CD4-positive, alpha-beta memory T cell (primary cell): ENCODE measurements at regions not wholly inside any gene's neighbourhood (a gene's known extent, or its start where the extent isn't known, plus 50 kb on each side); places are given as distances from the start of the nearest gene placed in this dataset.
A peak's percentile ranks its signal among the peaks of the same experiment; 100 is the strongest.
"Not testable (repeated sequence)": the region's sequence is repeated elsewhere in the genome, so short reads cannot be mapped to it uniquely, and the experiment has no call there.

Source experiments
- CTCF ChIA-PET: fragments of 350-600 bp; sonication (Branson Sonifier 250); formaldehyde crosslinking; loops from one replicate; lab custom pipeline; 2021; ENCODE audit warnings: inconsistent platforms; ENCODE audit not compliant: partially characterized antibody; lab: Charles Lee
- POLR2A ChIA-PET: fragments of 350-600 bp; sonication (Branson Sonifier 250); formaldehyde crosslinking; loops from one replicate; lab custom pipeline; 2021; ENCODE audit not compliant: partially characterized antibody; lab: Charles Lee
- DNase-seq, 5 donors: peaks; one replicate each; pipeline versions ENCODE4 v3.0.0 to v3.0.0-alpha.2; 2020 to 2022; ENCODE audit warnings: mixed read lengths in 1 of 5
- H3K27ac ChIP-seq: one replicate; pipeline ENCODE4 v1.7.0; 2013; ENCODE audit warnings: low read depth, low read length
- H3K27me3 ChIP-seq: 2 replicates; pipeline ENCODE4 v1.7.0; 2013; ENCODE audit warnings: mild to moderate bottlenecking, low read length, moderate library complexity; ENCODE audit not compliant: insufficient read depth
- H3K36me3 ChIP-seq: 2 replicates; pipeline ENCODE4 v1.7.0; 2013; ENCODE audit warnings: mild to moderate bottlenecking, low read length, moderate library complexity; ENCODE audit not compliant: insufficient read depth
- H3K4me1 ChIP-seq: 2 replicates; pipeline ENCODE4 v1.7.0; 2013; ENCODE audit warnings: mild to moderate bottlenecking, low read length, moderate library complexity; ENCODE audit not compliant: insufficient read depth
- H3K4me3 ChIP-seq, 2 donors: one replicate each; pipeline ENCODE4 v1.7.0; 2013; ENCODE audit warnings: low read length in 2 of 2, mild to moderate bottlenecking in 1 of 2
- H3K9me3 ChIP-seq, 2 donors: one replicate each; pipeline ENCODE4 v1.7.0; 2013; ENCODE audit warnings: low read length in 2 of 2, control low read depth in 1 of 2; ENCODE audit not compliant: control insufficient read depth in 1 of 2
- H3K27ac Mint-ChIP-seq, 7 donors: one replicate each; pipeline ENCODE4 v1.8.0; 2020 to 2021; ENCODE audit warnings: mixed read lengths in 7 of 7, mild to moderate bottlenecking in 6 of 7, inconsistent platforms in 3 of 7, moderate library complexity in 3 of 7
- H3K27me3 Mint-ChIP-seq, 2 donors: one replicate each; pipeline ENCODE4 v1.8.0; 2020 to 2021; ENCODE audit warnings: mixed read lengths in 2 of 2
- H3K36me3 Mint-ChIP-seq, 2 donors: one replicate each; pipeline ENCODE4 v1.8.0; 2020 to 2021; ENCODE audit warnings: mixed read lengths in 2 of 2, inconsistent platforms in 1 of 2, mild to moderate bottlenecking in 1 of 2
- H3K4me1 Mint-ChIP-seq, 4 donors: one replicate each; pipeline ENCODE4 v1.8.0; 2020 to 2021; ENCODE audit warnings: mixed read lengths in 4 of 4, mild to moderate bottlenecking in 1 of 4
- H3K4me3 Mint-ChIP-seq, 8 donors: one replicate each; pipeline ENCODE4 v1.8.0; 2020 to 2021; ENCODE audit warnings: mixed read lengths in 8 of 8, mild to moderate bottlenecking in 7 of 8, moderate library complexity in 6 of 8, inconsistent platforms in 3 of 8
- H3K9me3 Mint-ChIP-seq, 8 donors: one replicate each; pipeline ENCODE4 v1.8.0; 2020 to 2021; ENCODE audit warnings: mixed read lengths in 8 of 8, mild to moderate bottlenecking in 5 of 8, inconsistent platforms in 3 of 8, moderate library complexity in 1 of 8
- intact Hi-C: fragments of 100-400 bp; cut with micrococcal nuclease; formaldehyde crosslinking; loops from one replicate; pipeline ENCODE4 v1.15.1; 2023

DNA sequence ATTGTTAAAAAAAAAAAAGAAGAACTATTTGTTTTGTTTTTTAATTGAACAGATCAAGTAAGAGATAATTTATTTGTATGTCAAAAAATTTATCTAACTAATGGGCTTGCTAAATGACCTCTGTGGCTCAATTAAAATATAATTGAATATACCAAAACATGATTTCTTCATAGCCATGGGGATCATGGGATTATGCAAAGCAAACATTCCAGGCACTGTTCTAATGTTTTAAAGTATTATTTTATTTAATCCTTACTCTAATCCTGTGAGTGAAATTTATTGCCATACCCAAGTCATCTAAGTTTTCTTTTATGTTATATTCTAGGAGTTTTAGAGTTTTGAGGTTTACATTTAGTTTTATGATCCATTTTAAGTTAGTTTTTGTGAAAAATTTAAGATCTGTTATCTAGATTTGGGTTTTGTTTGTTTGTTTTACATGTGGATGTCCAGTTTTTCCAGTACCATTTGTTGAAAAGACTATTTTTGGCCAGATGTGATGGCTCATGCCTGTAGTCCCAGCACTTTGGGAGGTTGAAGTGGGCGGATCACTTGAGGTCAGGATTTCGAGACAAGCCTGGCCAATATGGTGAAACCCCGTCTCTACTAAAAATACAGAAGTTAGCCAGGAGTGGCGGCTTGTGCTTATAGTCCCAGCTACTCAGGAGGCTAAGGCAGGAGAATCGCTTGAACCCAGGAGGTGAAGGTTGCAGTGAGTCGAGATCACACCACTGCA lies 52.3 kb upstream of the CNOT10 start:
- H3K4me1 Mint-ChIP-seq, result no peaks in the 10 kb centered on the region
- H3K27ac Mint-ChIP-seq, result peak overlapping the region in 1 of 7 donors; percentile 55
- no peaks in the 10 kb centered on the region for H3K36me3 Mint-ChIP-seq
- H3K27me3 Mint-ChIP-seq, result peaks cover 5 to 14% of the 10 kb centered on the region in 2 donors
- no peak overlapping the region for H3K4me3 Mint-ChIP-seq
- no peak for DNase-seq
- POLR2A ChIA-PET, result no interaction called here
- CTCF ChIA-PET, result no interaction called here
- H3K27ac ChIP-seq, result no peak overlapping the region
- intact Hi-C loops, result no loop called here
- H3K36me3 ChIP-seq, result no peaks in the 10 kb centered on the region
- no peaks in the 10 kb centered on the region for H3K4me1 ChIP-seq
- H3K27me3 ChIP-seq, result no peaks in the 10 kb centered on the region
- H3K9me3 ChIP-seq, result no peaks in the 10 kb centered on the region
- H3K4me3 ChIP-seq, result no peak overlapping the region
- peaks cover 0 to 3% (median 0%) of the 10 kb centered on the region in 8 donors for H3K9me3 Mint-ChIP-seq

GRCh38 chr3:32630266-32630665 lies 54.7 kb upstream of the CNOT10 start:
- ChIA-PET POLR2A (no interaction called here), CTCF (no interaction called here)
- no peaks in the 10 kb centered on the region for H3K4me1 Mint-ChIP-seq
- Histone ChIP-seq H3K4me1 (no peaks in the 10 kb centered on the region), H3K27me3 (no peaks in the 10 kb centered on the region), H3K27ac (no peak overlapping the region), H3K36me3 (no peaks in the 10 kb centered on the region), H3K4me3 (no peak overlapping the region), H3K9me3 (no peaks in the 10 kb centered on the region)
- DNase-seq, result no peak
- peaks cover 0 to 3% (median 0%) of the 10 kb centered on the region in 8 donors for H3K9me3 Mint-ChIP-seq
- intact Hi-C loops, result no loop called here
- H3K36me3 Mint-ChIP-seq, result no peaks in the 10 kb centered on the region
- H3K27me3 Mint-ChIP-seq, result peaks cover 4 to 12% of the 10 kb centered on the region in 2 donors
- H3K27ac Mint-ChIP-seq, result no peak overlapping the region
- no peak overlapping the region for H3K4me3 Mint-ChIP-seq

DNA sequence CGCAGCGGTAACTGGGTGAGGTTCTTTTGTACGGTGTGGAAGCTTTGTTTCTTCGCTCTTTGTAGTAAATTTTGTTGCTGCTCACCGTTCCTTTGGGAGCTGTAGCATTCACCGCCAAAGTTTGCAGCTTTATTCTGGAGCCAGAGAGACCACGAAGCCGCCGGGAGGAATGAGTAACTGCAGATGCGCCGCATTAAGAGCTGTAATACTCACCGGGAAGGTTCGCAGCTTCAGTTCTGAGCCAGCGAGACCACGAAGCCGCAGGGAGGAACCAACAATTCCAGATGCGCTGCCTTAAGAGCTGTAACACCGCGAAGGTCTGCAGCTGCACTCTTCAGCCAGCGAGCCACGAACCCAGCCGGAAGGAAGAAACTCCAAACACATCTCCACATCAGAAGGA lies 56.0 kb upstream of the DYNC1LI1 start:
- ChIA-PET POLR2A (no interaction called here), CTCF (no interaction called here)
- Mint-ChIP-seq H3K36me3 (no peaks in the 10 kb centered on the region), H3K9me3 (peaks cover 0 to 2% (median 0%) of the 10 kb centered on the region in 8 donors), H3K27me3 (peaks cover 6 to 12% of the 10 kb centered on the region in 2 donors), H3K4me1 (no peaks in the 10 kb centered on the region), H3K27ac (no peak overlapping the region), H3K4me3 (no peak overlapping the region)
- intact Hi-C loops, result no loop called here
- H3K4me1 ChIP-seq, result no peaks in the 10 kb centered on the region
- H3K36me3 ChIP-seq, result no peaks in the 10 kb centered on the region
- no peak overlapping the region for H3K27ac ChIP-seq
- no peaks in the 10 kb centered on the region for H3K27me3 ChIP-seq
- no peaks in the 10 kb centered on the region for H3K9me3 ChIP-seq
- DNase-seq, result no peak
- H3K4me3 ChIP-seq, result no peak overlapping the region

GRCh38 chr3:32625543-32626176 lies 55.0 kb upstream of the DYNC1LI1 start:
- H3K36me3 Mint-ChIP-seq, H3K27me3 Mint-ChIP-seq, H3K4me1 Mint-ChIP-seq, H3K27me3 ChIP-seq, intact Hi-C loops, DNase-seq, H3K27ac ChIP-seq, H3K9me3 ChIP-seq, H3K4me3 Mint-ChIP-seq, H3K4me1 ChIP-seq, POLR2A ChIA-PET, H3K4me3 ChIP-seq, H3K9me3 Mint-ChIP-seq, H3K27ac Mint-ChIP-seq, H3K36me3 ChIP-seq: not testable (repeated sequence)
- CTCF ChIA-PET, result interaction anchor here (0.6 kb wide), 1 partner anchor 41 kb away, joined by 3 read pairs; no protein-coding TSS in a partner anchor

GRCh38 chr3:32623532-32623931 lies 52.9 kb upstream of the DYNC1LI1 start:
- H3K4me3 Mint-ChIP-seq, result no peak overlapping the region
- no peak overlapping the region for H3K27ac ChIP-seq
- ChIA-PET CTCF (interaction anchor here (1.2 kb wide), 1 partner anchor 114 kb away, joined by 4 read pairs; no protein-coding TSS in a partner anchor), POLR2A (no interaction called here)
- no peaks in the 10 kb centered on the region for H3K36me3 Mint-ChIP-seq
- no peaks in the 10 kb centered on the region for H3K9me3 ChIP-seq
- no peak overlapping the region for H3K27ac Mint-ChIP-seq
- no peaks in the 10 kb centered on the region for H3K36me3 ChIP-seq
- no peaks in the 10 kb centered on the region for H3K27me3 ChIP-seq
- no peak overlapping the region for H3K4me3 ChIP-seq
- DNase-seq, result no peak
- no peaks in the 10 kb centered on the region for H3K4me1 Mint-ChIP-seq
- intact Hi-C loops, result no loop called here
- peaks cover 3% of the 10 kb centered on the region in 2 donors for H3K27me3 Mint-ChIP-seq
- no peaks in the 10 kb centered on the region for H3K4me1 ChIP-seq
- H3K9me3 Mint-ChIP-seq, result peaks cover 0 to 24% (median 8%) of the 10 kb centered on the region in 8 donors

- no peaks in the 10 kb centered on the region for H3K36me3 ChIP-seq
- ChIA-PET POLR2A (no interaction called here), CTCF (no interaction called here)
- no peaks in the 10 kb centered on the region for H3K27me3 ChIP-seq
- Mint-ChIP-seq H3K36me3 (no peaks in the 10 kb centered on the region), H3K9me3 (peaks cover 0 to 24% (median 7%) of the 10 kb centered on the region in 8 donors), H3K4me3 (no peak overlapping the region), H3K27ac (no peak overlapping the region), H3K4me1 (no peaks in the 10 kb centered on the region), H3K27me3 (peaks cover 3% of the 10 kb centered on the region in 2 donors)
- H3K9me3 ChIP-seq, result no peaks in the 10 kb centered on the region
- no peaks in the 10 kb centered on the region for H3K4me1 ChIP-seq
- no peak overlapping the region for H3K4me3 ChIP-seq
- DNase-seq, result no peak
- no peak overlapping the region for H3K27ac ChIP-seq
- intact Hi-C loops, result no loop called here
These were observed 50.8 kb upstream of the DYNC1LI1 start for GRCh38 chr3:32621466-32621865.

DNA sequence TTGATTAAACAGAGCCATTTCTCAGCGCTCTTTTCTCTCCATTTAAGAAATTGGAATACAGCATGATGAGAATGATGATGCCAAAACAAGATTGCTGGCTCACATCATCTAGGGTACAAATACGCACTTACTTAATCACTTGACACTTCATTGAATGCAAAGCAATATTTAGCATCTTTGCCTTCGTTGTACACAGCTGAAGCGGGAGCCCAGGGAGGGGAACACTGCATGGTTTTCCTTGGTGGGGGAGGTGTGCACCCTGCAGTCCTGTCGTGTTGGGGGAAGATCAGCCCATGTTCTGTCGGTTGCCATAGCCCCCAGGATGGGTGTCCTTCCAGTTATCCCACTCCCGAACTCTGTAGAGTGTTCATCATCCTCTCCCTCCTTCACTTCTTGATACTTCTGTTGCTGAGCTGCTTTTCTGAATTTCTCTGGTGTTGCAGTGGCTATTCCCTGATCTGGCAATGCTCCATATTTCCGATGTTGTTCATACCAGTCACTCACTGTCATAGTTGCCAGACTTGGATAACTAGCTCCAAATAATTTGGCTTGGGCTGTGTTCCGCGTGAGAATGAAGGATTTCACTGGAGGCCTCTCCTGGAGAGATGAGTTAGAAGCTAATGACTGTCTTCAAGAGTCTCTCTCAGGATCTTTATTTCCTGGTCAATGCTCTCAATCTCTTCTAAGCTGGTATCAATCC lies 50.1 kb upstream of the DYNC1LI1 start:
- no peaks in the 10 kb centered on the region for H3K27me3 ChIP-seq
- H3K4me3 Mint-ChIP-seq, result no peak overlapping the region
- CTCF ChIA-PET, result no interaction called here
- H3K4me1 ChIP-seq, result no peaks in the 10 kb centered on the region
- no peaks in the 10 kb centered on the region for H3K36me3 Mint-ChIP-seq
- no peaks in the 10 kb centered on the region for H3K9me3 ChIP-seq
- H3K27ac Mint-ChIP-seq, result no peak overlapping the region
- H3K4me3 ChIP-seq, result no peak overlapping the region
- H3K9me3 Mint-ChIP-seq, result peaks cover 0 to 24% (median 7%) of the 10 kb centered on the region in 8 donors
- POLR2A ChIA-PET, result no interaction called here
- H3K4me1 Mint-ChIP-seq, result no peaks in the 10 kb centered on the region
- H3K27me3 Mint-ChIP-seq, result peaks cover 3% of the 10 kb centered on the region in 2 donors
- DNase-seq, result no peak
- no peaks in the 10 kb centered on the region for H3K36me3 ChIP-seq
- H3K27ac ChIP-seq, result no peak overlapping the region
- intact Hi-C loops, result no loop called here
